LNCAP (cell line): ENCODE measurements at regions not wholly inside any gene's neighbourhood (a gene's known extent, or its start where the extent isn't known, plus 50 kb on each side); places are given as distances from the start of the nearest gene placed in this dataset.

Source experiments
- TF ChIP-seq, protein P1 (sequence below): fragments of 450-650 bp; IDR thresholded peaks from 2 replicates; pipeline ENCODE4 v1.5.1; 2017; ENCODE audit warnings: mild to moderate bottlenecking

DNA sequence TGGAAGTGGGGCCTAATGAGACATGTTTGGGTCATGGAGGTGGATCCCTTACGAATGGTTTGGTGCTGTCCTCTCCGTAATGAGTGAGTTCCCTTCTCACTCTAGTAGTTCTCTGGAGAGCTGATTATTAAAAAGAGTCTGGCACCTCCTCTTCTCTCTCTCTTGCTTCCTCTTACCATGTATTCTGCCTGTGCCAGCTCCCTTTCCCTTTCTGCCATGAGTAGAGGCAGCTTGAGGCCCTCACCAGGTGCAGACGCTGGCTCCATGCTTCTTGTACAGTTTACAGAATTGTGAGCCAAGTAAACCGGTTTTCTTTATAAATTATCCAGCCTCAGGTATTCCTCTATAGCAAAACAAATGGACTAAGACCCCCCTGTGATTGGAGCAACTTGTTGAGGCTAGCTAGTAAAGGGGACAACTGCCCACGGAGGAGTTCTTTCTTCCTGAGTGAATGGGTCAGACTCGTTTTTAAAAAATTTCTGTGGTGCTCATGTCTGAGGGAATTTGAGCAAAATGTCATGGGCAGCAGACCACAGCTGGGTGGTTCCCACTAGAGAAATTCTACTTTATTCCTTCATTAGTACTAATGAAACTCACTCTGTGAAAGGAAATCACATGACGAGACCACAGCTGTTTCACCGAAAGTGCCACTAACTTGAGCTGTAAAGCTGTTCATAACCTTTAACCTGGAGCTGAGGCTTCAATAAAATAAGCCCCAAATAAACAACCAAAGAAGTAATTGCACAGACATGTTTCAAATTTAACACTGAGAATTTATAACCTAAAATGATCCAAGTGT, 210.0 kb downstream of the NFKBIZ start:
- TF ChIP-seq, protein P1, sequence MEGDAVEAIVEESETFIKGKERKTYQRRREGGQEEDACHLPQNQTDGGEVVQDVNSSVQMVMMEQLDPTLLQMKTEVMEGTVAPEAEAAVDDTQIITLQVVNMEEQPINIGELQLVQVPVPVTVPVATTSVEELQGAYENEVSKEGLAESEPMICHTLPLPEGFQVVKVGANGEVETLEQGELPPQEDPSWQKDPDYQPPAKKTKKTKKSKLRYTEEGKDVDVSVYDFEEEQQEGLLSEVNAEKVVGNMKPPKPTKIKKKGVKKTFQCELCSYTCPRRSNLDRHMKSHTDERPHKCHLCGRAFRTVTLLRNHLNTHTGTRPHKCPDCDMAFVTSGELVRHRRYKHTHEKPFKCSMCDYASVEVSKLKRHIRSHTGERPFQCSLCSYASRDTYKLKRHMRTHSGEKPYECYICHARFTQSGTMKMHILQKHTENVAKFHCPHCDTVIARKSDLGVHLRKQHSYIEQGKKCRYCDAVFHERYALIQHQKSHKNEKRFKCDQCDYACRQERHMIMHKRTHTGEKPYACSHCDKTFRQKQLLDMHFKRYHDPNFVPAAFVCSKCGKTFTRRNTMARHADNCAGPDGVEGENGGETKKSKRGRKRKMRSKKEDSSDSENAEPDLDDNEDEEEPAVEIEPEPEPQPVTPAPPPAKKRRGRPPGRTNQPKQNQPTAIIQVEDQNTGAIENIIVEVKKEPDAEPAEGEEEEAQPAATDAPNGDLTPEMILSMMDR: no peak

DNA sequence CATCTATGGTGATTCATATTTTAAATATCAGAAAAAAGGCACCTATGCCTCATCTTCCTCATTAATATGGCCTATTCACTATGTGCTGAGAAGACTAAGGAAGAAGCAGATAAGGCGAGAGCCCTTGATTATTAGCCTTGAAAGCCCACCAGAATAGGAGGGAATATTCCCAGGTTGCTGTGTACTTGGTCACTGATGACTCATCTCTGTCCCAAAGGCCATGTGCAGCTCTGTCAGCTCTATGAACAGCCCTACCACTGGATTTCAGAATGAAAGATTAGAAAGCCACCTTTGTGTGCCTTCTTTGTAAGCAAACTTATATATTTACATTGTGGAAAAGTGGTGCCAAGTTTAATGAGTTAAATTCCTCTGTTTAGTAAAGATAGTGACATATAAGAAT, 211.5 kb downstream of the NFKBIZ start:
- TF ChIP-seq, protein P1: no peak

- TF ChIP-seq, protein P1: no peak
Observed at GRCh38 chr3:102063572-102063971, 214.3 kb downstream of the NFKBIZ start.

GRCh38 chr3:102066470-102066869, 217.2 kb downstream of the NFKBIZ start:
- TF ChIP-seq, protein P1: no peak

- TF ChIP-seq, protein P1: no peak
Observed at GRCh38 chr3:102068327-102068726, 219.0 kb downstream of the NFKBIZ start.

DNA sequence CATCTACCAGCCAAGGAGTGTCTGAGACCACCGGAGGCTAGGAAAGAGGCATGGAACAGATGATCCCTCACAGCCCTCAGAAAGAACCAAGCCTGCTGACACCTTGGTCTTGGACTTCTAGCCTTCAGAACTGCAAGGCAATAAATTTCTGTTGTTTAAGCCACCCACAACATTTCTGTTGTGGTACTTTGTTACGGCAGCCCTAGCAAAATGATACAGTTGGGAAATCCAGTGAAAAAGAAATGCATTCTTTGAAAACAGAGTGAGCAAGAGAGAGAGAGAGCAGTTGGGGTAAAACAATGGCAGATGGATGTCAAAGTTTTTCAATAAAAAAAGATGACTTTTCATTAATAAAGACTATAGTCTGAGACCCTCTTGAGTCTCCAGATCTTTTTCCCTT, 219.4 kb downstream of the NFKBIZ start:
- TF ChIP-seq, protein P1: no peak

DNA sequence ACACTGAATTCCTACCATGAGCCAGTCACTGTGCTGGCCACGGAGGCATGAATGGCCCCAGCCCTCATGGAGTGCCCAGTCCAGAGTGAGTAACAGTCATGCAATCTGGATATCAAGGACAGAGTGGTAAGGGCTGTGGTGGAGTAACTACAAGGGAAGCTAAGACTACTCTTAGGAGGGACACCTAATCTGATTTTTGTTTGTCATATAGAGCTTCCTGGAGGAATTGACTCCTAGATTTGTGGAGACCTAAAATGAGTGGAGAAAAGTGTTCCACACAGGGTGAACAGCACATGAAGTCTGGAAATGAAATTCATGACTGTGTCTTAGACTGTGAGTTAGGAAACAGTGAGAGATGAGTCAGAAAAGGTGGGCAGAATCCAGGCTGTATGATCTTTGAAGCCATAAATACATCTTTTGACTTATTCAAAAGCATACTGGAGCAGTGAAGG, 219.9 kb downstream of the NFKBIZ start:
- TF ChIP-seq, protein P1: no peak
